H9 (cell line): ENCODE measurements at regions not wholly inside any gene's neighbourhood (a gene's known extent, or its start where the extent isn't known, plus 50 kb on each side); places are given as distances from the start of the nearest gene placed in this dataset.

Experiments used
- DNase-seq: peaks from one replicate; pipeline ENCODE4 v3.0.0-alpha.2; 2017
- H2AFZ ChIP-seq: one replicate; pipeline ENCODE4 v1.6.1; 2013; ENCODE audit warnings: mild to moderate bottlenecking, low read length, control low read depth, moderate library complexity
- H2AK5ac ChIP-seq: 2 replicates; pipeline ENCODE4 v1.6.1; 2013; ENCODE audit warnings: low read length, control low read depth, mixed read lengths; ENCODE audit not compliant: insufficient read length
- H2BK120ac ChIP-seq: one replicate; pipeline ENCODE4 v1.6.1; 2013; ENCODE audit warnings: low read depth, mild to moderate bottlenecking, low read length, control low read depth, inconsistent platforms; ENCODE audit not compliant: poor library complexity, severe bottlenecking
- H2BK12ac ChIP-seq: 2 replicates; pipeline ENCODE4 v1.6.1; 2013; ENCODE audit warnings: low read length, control low read depth, mixed read lengths, low read depth; ENCODE audit not compliant: insufficient read length
- H2BK15ac ChIP-seq: 2 replicates; pipeline ENCODE4 v1.6.1; 2013; ENCODE audit warnings: low read depth, low read length, control low read depth
- H2BK20ac ChIP-seq: one replicate; pipeline ENCODE4 v1.6.1; 2013; ENCODE audit warnings: low read depth, mild to moderate bottlenecking, low read length, control low read depth, inconsistent platforms; ENCODE audit not compliant: poor library complexity, severe bottlenecking
- H2BK5ac ChIP-seq: 2 replicates; pipeline ENCODE4 v1.6.1; 2013; ENCODE audit warnings: low read length, control low read depth, mixed read lengths; ENCODE audit not compliant: insufficient read length
- H3K14ac ChIP-seq: 2 replicates; pipeline ENCODE4 v1.6.1; 2013; ENCODE audit warnings: low read length, control low read depth; ENCODE audit not compliant: insufficient read depth
- H3K18ac ChIP-seq: 2 replicates; pipeline ENCODE4 v1.6.1; 2013; ENCODE audit warnings: low read depth, mild to moderate bottlenecking, mixed read lengths, low read length, control low read depth; ENCODE audit not compliant: insufficient read length
- H3K23ac ChIP-seq: 2 replicates; pipeline ENCODE4 v1.6.1; 2013; ENCODE audit warnings: low read length, control low read depth, mixed read lengths, low read depth; ENCODE audit not compliant: insufficient read length
- H3K23me2 ChIP-seq: 2 replicates; pipeline ENCODE4 v1.6.1; 2013; ENCODE audit warnings: low read depth, mild to moderate bottlenecking, mixed read lengths, low read length, control low read depth; ENCODE audit not compliant: insufficient read length, poor library complexity, severe bottlenecking
- H3K27ac ChIP-seq: 2 replicates; pipeline ENCODE4 v1.5.1; 2013; ENCODE audit warnings: low read length, control low read depth, mixed read lengths, low read depth; ENCODE audit not compliant: insufficient read length
- H3K27me3 ChIP-seq: 2 replicates; pipeline ENCODE4 v1.6.1; 2013; ENCODE audit warnings: low read length, control low read depth, inconsistent platforms; ENCODE audit not compliant: insufficient read depth
- H3K4ac ChIP-seq: 2 replicates; pipeline ENCODE4 v1.6.1; 2013; ENCODE audit warnings: low read depth, mild to moderate bottlenecking, control low read depth, inconsistent platforms, low read length, moderate library complexity
- H3K4me1 ChIP-seq: 2 replicates; pipeline ENCODE4 v1.6.1; 2013; ENCODE audit warnings: low read length, control low read depth, inconsistent platforms; ENCODE audit not compliant: insufficient read depth
- H3K4me2 ChIP-seq: 2 replicates; pipeline ENCODE4 v1.6.1; 2013; ENCODE audit warnings: low read length, control low read depth, mixed read lengths; ENCODE audit not compliant: insufficient read length, insufficient read depth
- H3K56ac ChIP-seq: 2 replicates; pipeline ENCODE4 v1.6.1; 2013; ENCODE audit warnings: low read depth, mild to moderate bottlenecking, mixed read lengths, low read length, control low read depth; ENCODE audit not compliant: insufficient read length
- H3K79me1 ChIP-seq: 2 replicates; pipeline ENCODE4 v1.6.1; 2013; ENCODE audit warnings: low read depth, mild to moderate bottlenecking, moderate library complexity, low read length, control low read depth, inconsistent platforms; ENCODE audit not compliant: insufficient read depth, poor library complexity, severe bottlenecking
- H3K79me2 ChIP-seq: 2 replicates; pipeline ENCODE4 v1.6.1; 2013; ENCODE audit warnings: low read length, control low read depth, inconsistent platforms; ENCODE audit not compliant: insufficient read depth
- H3K9ac ChIP-seq: 2 replicates; pipeline ENCODE4 v1.6.1; 2013; ENCODE audit warnings: low read length, control low read depth, mixed read lengths; ENCODE audit not compliant: insufficient read length; ENCODE audit errors: extremely low read depth
- H3K9me3 ChIP-seq: one replicate; pipeline ENCODE4 v1.6.1; 2013; ENCODE audit warnings: low read depth, low read length, inconsistent platforms; ENCODE audit not compliant: control insufficient read depth
- H3T11ph ChIP-seq: one replicate; pipeline ENCODE4 v1.6.1; 2013; ENCODE audit warnings: mild to moderate bottlenecking, low read length, control low read depth, inconsistent platforms
- H4K20me1 ChIP-seq: one replicate; pipeline ENCODE4 v1.6.1; 2013; ENCODE audit not compliant: control insufficient read depth, insufficient read length, insufficient read depth
- H4K5ac ChIP-seq: 2 replicates; pipeline ENCODE4 v1.6.1; 2013; ENCODE audit warnings: low read depth, mild to moderate bottlenecking, mixed read lengths, low read length, control low read depth; ENCODE audit not compliant: insufficient read length
- H4K8ac ChIP-seq: replicated peaks from 2 replicates; pipeline ENCODE4 v1.6.1; 2013; ENCODE audit warnings: low read length, control low read depth, mixed read lengths, low read depth; ENCODE audit not compliant: insufficient read length
- H4K91ac ChIP-seq: 2 replicates; pipeline ENCODE4 v1.6.1; 2013; ENCODE audit warnings: low read depth, mild to moderate bottlenecking, moderate library complexity, mixed read lengths, low read length, control low read depth; ENCODE audit not compliant: insufficient read length
- H3K27ac Mint-ChIP-seq, 3 experiments: 2 replicates in 2 of 3; 3 replicates in 1 of 3; pipeline ENCODE4 v1.8.0; 2020 to 2021; ENCODE audit warnings: mixed read lengths in 3 of 3, mild to moderate bottlenecking in 1 of 3, moderate library complexity in 1 of 3
- H3K27me3 Mint-ChIP-seq: 2 replicates; pipeline ENCODE4 v1.8.0; 2021; ENCODE audit warnings: low read depth, mild to moderate bottlenecking, moderate library complexity, mixed read lengths
- H3K36me3 Mint-ChIP-seq, 3 experiments: 2 replicates in 2 of 3; 3 replicates in 1 of 3; pipeline ENCODE4 v1.8.0; 2020 to 2021; ENCODE audit warnings: low read depth in 3 of 3, mixed read lengths in 3 of 3; ENCODE audit not compliant: insufficient read depth in 1 of 3
- H3K4me1 Mint-ChIP-seq, 2 experiments: 2 replicates each; pipeline ENCODE4 v1.8.0; 2020; ENCODE audit warnings: mixed read lengths in 2 of 2
- H3K4me3 Mint-ChIP-seq, 2 experiments: 2 replicates in 1 of 2; 3 replicates in 1 of 2; pipeline ENCODE4 v1.8.0; 2020 to 2021; ENCODE audit warnings: mild to moderate bottlenecking in 2 of 2, mixed read lengths in 2 of 2, moderate library complexity in 1 of 2
- H3K9me3 Mint-ChIP-seq, 2 experiments: 2 replicates in 1 of 2; 3 replicates in 1 of 2; pipeline ENCODE4 v1.8.0; 2020; ENCODE audit warnings: mild to moderate bottlenecking in 2 of 2, mixed read lengths in 2 of 2, moderate library complexity in 1 of 2
- CTCF ChIP-seq: fragments of 200-600 bp; sonication (generic); conservative IDR thresholded peaks from 3 replicates; pipeline ENCODE4 v1.8.0; 2021; ENCODE audit warnings: antibody characterized with exemption, mild to moderate bottlenecking
- WGBS: extraction: QIAGEN DNeasy Blood & Tissue Kit; methylation state at CpG from one replicate; pipeline ENCODE4 v1.1.7; 2013; ENCODE audit warnings: missing lambda C conversion rate, low lambda C conversion rate, mixed read lengths; ENCODE audit not compliant: insufficient read length; ENCODE audit errors: extremely low coverage; 5-methylcytosine and 5-hydroxymethylcytosine counted together

- Histone ChIP-seq H3K27me3 (no peaks in the 10 kb centered on the region), H4K8ac (no peak overlapping the region), H4K91ac (no peak overlapping the region), H3K79me2 (no peaks in the 10 kb centered on the region), H2BK20ac (no peak overlapping the region), H3K9ac (no peak overlapping the region), H2BK5ac (no peak overlapping the region), H3K4ac (no peak overlapping the region), H3K4me2 (no peak overlapping the region), H4K5ac (no peak overlapping the region), H2BK12ac (no peak overlapping the region), H3K27ac (no peak overlapping the region), H3K9me3 (no peaks in the 10 kb centered on the region), H2BK120ac (no peak overlapping the region), H4K20me1 (no peaks in the 10 kb centered on the region), H3K4me1 (no peaks in the 10 kb centered on the region), H3K79me1 (no peaks in the 10 kb centered on the region), H3K14ac (no peak overlapping the region), H3K56ac (no peak overlapping the region), H2AFZ (no peak overlapping the region), H2BK15ac (no peak overlapping the region), H3K18ac (no peak overlapping the region), H3T11ph (no peak overlapping the region), H3K23me2 (no peaks in the 10 kb centered on the region), H3K23ac (no peak overlapping the region), H2AK5ac (no peak overlapping the region)
- peaks cover 3% of the 10 kb centered on the region for H3K27me3 Mint-ChIP-seq
- no peak overlapping the region for H3K4me3 Mint-ChIP-seq
- WGBS, result no CpG with 5 or more reads among the region's 5 CpGs
- no peaks in the 10 kb centered on the region for H3K9me3 Mint-ChIP-seq
- H3K4me1 Mint-ChIP-seq, result peaks cover 27 to 33% of the 10 kb centered on the region in 2 experiments
- H3K27ac Mint-ChIP-seq, result no peak overlapping the region
- H3K36me3 Mint-ChIP-seq, result peaks cover 0 to 4% (median 0%) of the 10 kb centered on the region in 3 experiments; a peak in 2 of 7 replicates
- no peak for TF ChIP-seq CTCF
- no peak for DNase-seq
Observed at GRCh38 chr11:116224889-116225200, 547.9 kb downstream of the BUD13 start.
